HL-60 (cell line): ENCODE measurements at regions not wholly inside any gene's neighbourhood (a gene's known extent, or its start where the extent isn't known, plus 50 kb on each side); places are given as distances from the start of the nearest gene placed in this dataset.

ENCODE experiments used
- DNase-seq, 2 experiments: peaks; one replicate each; pipeline ENCODE4 v3.0.0-alpha.2; 2010 to 2020; ENCODE audit warnings: low read depth in 1 of 2, low spot score in 1 of 2
- H3K27ac ChIP-seq: fragments of 250-450 bp; sonication (Bioruptor Pico); replicated peaks from 2 replicates; pipeline ENCODE4 v1.5.1; 2020; ENCODE audit warnings: mild to moderate bottlenecking, moderate library complexity
- H3K27me3 ChIP-seq: fragments of 250-450 bp; sonication (Bioruptor Pico); 2 replicates; pipeline ENCODE4 v1.5.1; 2021; ENCODE audit warnings: mild to moderate bottlenecking, moderate library complexity; ENCODE audit not compliant: insufficient read depth, poor library complexity, severe bottlenecking
- H3K4me3 ChIP-seq: replicated peaks from 2 replicates; pipeline ENCODE4 v1.5.1; 2011; ENCODE audit warnings: mild to moderate bottlenecking, control low read depth, low read length; ENCODE audit not compliant: insufficient read depth
- CTCF ChIP-seq: IDR thresholded peaks from one replicate; pipeline ENCODE4 v1.5.1; 2011; ENCODE audit warnings: low read length, control low read depth, inconsistent platforms; ENCODE audit not compliant: insufficient read depth
- GABPA ChIP-seq: IDR thresholded peaks from 2 replicates; pipeline ENCODE4 v1.6.1; 2012; ENCODE audit warnings: low read depth
- POLR2AphosphoS5 ChIP-seq: IDR thresholded peaks from 2 replicates; pipeline ENCODE4 v1.6.1; 2012; ENCODE audit warnings: low read depth
- REST ChIP-seq: IDR thresholded peaks from 2 replicates; pipeline ENCODE4 v1.6.1; 2012; ENCODE audit warnings: low read depth; ENCODE audit not compliant: insufficient replicate concordance
- SPI1 ChIP-seq: IDR thresholded peaks from 2 replicates; pipeline ENCODE4 v1.6.1; 2012; ENCODE audit warnings: low read depth, mild to moderate bottlenecking, borderline replicate concordance

- TF ChIP-seq CTCF = no peak
- TF ChIP-seq REST = no peak
- TF ChIP-seq SPI1 = no peak
- no peak for TF ChIP-seq POLR2AphosphoS5
- no peak for TF ChIP-seq GABPA
- Histone ChIP-seq H3K27me3 (no peaks in the 10 kb centered on the region), H3K27ac (no peak overlapping the region), H3K4me3 (no peak overlapping the region)
- DNase-seq = no peak
Observed at GRCh38 chr16:81166417-81167300, 70.5 kb upstream of the GCSH start.

- no peak for TF ChIP-seq GABPA
- no peak for DNase-seq
- no peak overlapping the region for H3K4me3 ChIP-seq
- H3K27ac ChIP-seq = no peak overlapping the region
- H3K27me3 ChIP-seq = no peaks in the 10 kb centered on the region
Observed at GRCh38 chr16:81165411-81166097, 69.4 kb upstream of the GCSH start.

GRCh38 chr16:81164958-81165357 lies 68.8 kb upstream of the GCSH start:
- Histone ChIP-seq H3K4me3 (no peak overlapping the region), H3K27ac (no peak overlapping the region), H3K27me3 (no peaks in the 10 kb centered on the region)
- TF ChIP-seq GABPA (no peak), POLR2AphosphoS5 (no peak), SPI1 (no peak), CTCF (no peak), REST (no peak)
- DNase-seq = no peak

GRCh38 chr16:81164481-81164880 lies 68.3 kb upstream of the GCSH start:
- no peak for TF ChIP-seq CTCF
- TF ChIP-seq POLR2AphosphoS5 = no peak
- TF ChIP-seq GABPA = no peak
- no peak for TF ChIP-seq SPI1
- H3K4me3 ChIP-seq = no peak overlapping the region

More at GRCh38 chr16:81164481-81164880, 68.3 kb upstream of the GCSH start:
- no peaks in the 10 kb centered on the region for H3K27me3 ChIP-seq
- DNase-seq = no peak
- no peak overlapping the region for H3K27ac ChIP-seq
